ENCODE measurements at regions not wholly inside any gene's neighbourhood (a gene's known extent, or its start where the extent isn't known, plus 50 kb on each side); places are given as distances from the start of the nearest gene placed in this dataset.

- TF ChIP-seq, protein P1, sequence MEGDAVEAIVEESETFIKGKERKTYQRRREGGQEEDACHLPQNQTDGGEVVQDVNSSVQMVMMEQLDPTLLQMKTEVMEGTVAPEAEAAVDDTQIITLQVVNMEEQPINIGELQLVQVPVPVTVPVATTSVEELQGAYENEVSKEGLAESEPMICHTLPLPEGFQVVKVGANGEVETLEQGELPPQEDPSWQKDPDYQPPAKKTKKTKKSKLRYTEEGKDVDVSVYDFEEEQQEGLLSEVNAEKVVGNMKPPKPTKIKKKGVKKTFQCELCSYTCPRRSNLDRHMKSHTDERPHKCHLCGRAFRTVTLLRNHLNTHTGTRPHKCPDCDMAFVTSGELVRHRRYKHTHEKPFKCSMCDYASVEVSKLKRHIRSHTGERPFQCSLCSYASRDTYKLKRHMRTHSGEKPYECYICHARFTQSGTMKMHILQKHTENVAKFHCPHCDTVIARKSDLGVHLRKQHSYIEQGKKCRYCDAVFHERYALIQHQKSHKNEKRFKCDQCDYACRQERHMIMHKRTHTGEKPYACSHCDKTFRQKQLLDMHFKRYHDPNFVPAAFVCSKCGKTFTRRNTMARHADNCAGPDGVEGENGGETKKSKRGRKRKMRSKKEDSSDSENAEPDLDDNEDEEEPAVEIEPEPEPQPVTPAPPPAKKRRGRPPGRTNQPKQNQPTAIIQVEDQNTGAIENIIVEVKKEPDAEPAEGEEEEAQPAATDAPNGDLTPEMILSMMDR (IDR thresholded peaks at IDR 0.05 in 2 of 3, conservative IDR thresholded peaks at IDR 0.05 in 1 of 3; ENCODE audit: control insufficient read depth in 2 of 3, extremely low read depth in 1 of 3, insufficient read depth in 1 of 3, low read depth in 3 of 3, low read length in 3 of 3): no peak
- TF ChIP-seq SIN3A (IDR thresholded peaks at IDR 0.05; ENCODE audit: low read depth, low read length) (no peak), RCOR1 (conservative IDR thresholded peaks at IDR 0.05; ENCODE audit: low read depth, low read length) (no peak), RAD51 (IDR thresholded peaks at IDR 0.05) (no peak), NR2C1 (IDR thresholded peaks at IDR 0.05) (no peak), POLR2A (IDR thresholded peaks at IDR 0.05; ENCODE audit: low read depth, low read length) (no peak)
Observed at GRCh38 chr5:3361811-3362605, 233.6 kb upstream of the IRX1 start.
